Hepatocyte (in vitro differentiated cells): ENCODE measurements at regions not wholly inside any gene's neighbourhood (a gene's known extent, or its start where the extent isn't known, plus 50 kb on each side); places are given as distances from the start of the nearest gene placed in this dataset.

Experiments used
- DNase-seq: peaks from one replicate; pipeline ENCODE4 v3.0.0-alpha.2; 2016; ENCODE audit warnings: low spot score
- H2AFZ ChIP-seq: fragments of 200-600 bp; sonication (generic); 2 replicates; pipeline ENCODE4 v1.6.0; 2016; ENCODE audit warnings: antibody characterized with exemption, mild to moderate bottlenecking
- H3K27ac ChIP-seq: fragments of 200-600 bp; sonication (generic); 2 replicates; pipeline ENCODE4 v1.5.1; 2016; ENCODE audit warnings: mild to moderate bottlenecking
- H3K27me3 ChIP-seq: fragments of 200-600 bp; sonication (generic); 2 replicates; pipeline ENCODE4 v1.6.1; 2016
- H3K36me3 ChIP-seq: fragments of 200-600 bp; sonication (generic); replicated peaks from 2 replicates; pipeline ENCODE4 v1.5.1; 2016; ENCODE audit warnings: low read depth; ENCODE audit not compliant: insufficient read depth
- H3K4me1 ChIP-seq: fragments of 200-600 bp; sonication (generic); 2 replicates; pipeline ENCODE4 v1.5.1; 2016; ENCODE audit warnings: mild to moderate bottlenecking, moderate library complexity; ENCODE audit not compliant: insufficient read depth
- H3K4me2 ChIP-seq: fragments of 200-600 bp; sonication (generic); 2 replicates; pipeline ENCODE4 v1.6.0; 2016
- H3K4me3 ChIP-seq: fragments of 200-600 bp; sonication (generic); 2 replicates; pipeline ENCODE4 v1.5.1; 2016; ENCODE audit warnings: mild to moderate bottlenecking
- H3K79me2 ChIP-seq: fragments of 200-600 bp; sonication (generic); 2 replicates; pipeline ENCODE4 v1.6.0; 2017; ENCODE audit warnings: mild to moderate bottlenecking
- H3K9me2 ChIP-seq: fragments of 200-600 bp; sonication (generic); replicated peaks from 2 replicates; pipeline ENCODE4 v1.6.0; 2017; ENCODE audit warnings: mild to moderate bottlenecking; ENCODE audit not compliant: insufficient read depth
- H3K9me3 ChIP-seq: fragments of 200-600 bp; sonication (generic); 2 replicates; pipeline ENCODE4 v1.5.1; 2016; ENCODE audit warnings: low read depth, mild to moderate bottlenecking
- H4K20me1 ChIP-seq: fragments of 200-600 bp; sonication (generic); 2 replicates; pipeline ENCODE4 v1.6.0; 2016; ENCODE audit warnings: mild to moderate bottlenecking; ENCODE audit not compliant: insufficient read depth, poor library complexity, severe bottlenecking
- CTCF ChIP-seq: fragments of 200-600 bp; sonication (generic); IDR thresholded peaks from 2 replicates; pipeline ENCODE4 v1.5.1; 2016; ENCODE audit warnings: antibody characterized with exemption, mild to moderate bottlenecking; ENCODE audit not compliant: poor library complexity
- EZH2 ChIP-seq: fragments of 200-600 bp; sonication (generic); IDR thresholded peaks from 2 replicates; pipeline ENCODE4 v1.6.1; 2016; ENCODE audit warnings: antibody characterized with exemption, mild to moderate bottlenecking, borderline replicate concordance
- EZH2phosphoT487 ChIP-seq: fragments of 200-600 bp; sonication (generic); IDR thresholded peaks from one replicate; pipeline ENCODE4 v1.6.1; 2018; ENCODE audit warnings: antibody characterized with exemption, mild to moderate bottlenecking, low read depth, moderate library complexity; ENCODE audit not compliant: unreplicated experiment, severe bottlenecking
- WGBS: methylation state at CpG from one replicate; pipeline ENCODE4 v1.1.6; 2016; ENCODE audit warnings: low lambda C conversion rate; ENCODE audit errors: missing lambda C conversion rate; 5-methylcytosine and 5-hydroxymethylcytosine counted together

DNA sequence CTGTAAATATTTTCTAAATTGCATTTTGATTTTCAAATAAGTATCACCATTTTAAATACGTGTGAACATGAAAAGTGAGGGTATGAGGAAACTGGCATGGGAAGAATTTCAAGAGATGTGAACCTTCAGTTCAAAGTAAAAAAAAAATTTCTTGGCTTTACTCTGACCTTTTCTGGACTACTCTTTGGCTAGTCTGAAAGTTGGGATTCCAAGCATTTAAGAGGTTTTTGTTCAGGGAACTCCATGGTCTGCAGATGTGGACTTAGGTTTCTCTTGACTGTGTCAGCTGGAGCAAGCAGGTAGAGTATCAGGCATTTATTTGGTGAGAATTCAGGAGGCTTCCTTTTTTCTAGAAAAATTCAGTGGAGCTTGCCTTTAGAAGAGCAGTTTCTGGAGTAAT is 311.6 kb downstream of the LRIG3 start:
- Histone ChIP-seq H3K4me2 (no peak overlapping the region), H4K20me1 (no peaks in the 10 kb centered on the region), H3K9me2 (no peaks in the 10 kb centered on the region), H3K36me3 (no peaks in the 10 kb centered on the region), H3K9me3 (no peaks in the 10 kb centered on the region), H2AFZ (no peak overlapping the region), H3K27me3 (no peaks in the 10 kb centered on the region), H3K4me3 (no peak overlapping the region), H3K4me1 (no peaks in the 10 kb centered on the region), H3K27ac (no peak overlapping the region), H3K79me2 (no peaks in the 10 kb centered on the region)
- no peak for DNase-seq
- 76% methylated on average over 1 of the region's 1 CpG for WGBS
- no peak for TF ChIP-seq EZH2
- TF ChIP-seq EZH2phosphoT487, result no peak
- TF ChIP-seq CTCF, result no peak

DNA sequence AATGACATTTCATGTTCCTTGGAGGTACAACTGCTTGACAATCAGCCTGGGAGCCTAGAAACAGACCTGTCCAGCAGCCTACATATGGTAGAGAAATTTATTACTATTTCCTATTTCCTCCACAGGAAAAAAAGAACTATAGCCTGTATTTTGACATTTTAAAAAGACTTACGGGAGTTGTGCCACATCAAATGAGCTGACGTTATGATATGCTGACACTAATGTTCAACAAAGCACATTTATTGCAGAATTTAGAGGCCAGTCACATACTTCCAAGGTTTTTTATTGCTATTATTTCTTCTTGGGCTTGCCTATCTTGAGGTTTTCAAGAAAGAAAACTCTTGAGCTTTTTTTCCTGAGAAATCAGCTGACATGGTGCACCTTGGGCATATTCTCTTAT is 305.3 kb downstream of the LRIG3 start:
- Histone ChIP-seq H3K4me2 (no peak overlapping the region), H3K4me1 (no peaks in the 10 kb centered on the region), H3K27me3 (no peaks in the 10 kb centered on the region), H3K9me3 (no peaks in the 10 kb centered on the region), H3K79me2 (no peaks in the 10 kb centered on the region), H4K20me1 (no peaks in the 10 kb centered on the region), H2AFZ (no peak overlapping the region), H3K4me3 (no peak overlapping the region), H3K36me3 (no peaks in the 10 kb centered on the region), H3K27ac (no peak overlapping the region), H3K9me2 (no peaks in the 10 kb centered on the region)
- TF ChIP-seq EZH2, result no peak
- no peak for TF ChIP-seq EZH2phosphoT487
- TF ChIP-seq CTCF, result no peak
- no peak for DNase-seq
- WGBS, result 64% methylated on average over 2 of the region's 2 CpGs

DNA sequence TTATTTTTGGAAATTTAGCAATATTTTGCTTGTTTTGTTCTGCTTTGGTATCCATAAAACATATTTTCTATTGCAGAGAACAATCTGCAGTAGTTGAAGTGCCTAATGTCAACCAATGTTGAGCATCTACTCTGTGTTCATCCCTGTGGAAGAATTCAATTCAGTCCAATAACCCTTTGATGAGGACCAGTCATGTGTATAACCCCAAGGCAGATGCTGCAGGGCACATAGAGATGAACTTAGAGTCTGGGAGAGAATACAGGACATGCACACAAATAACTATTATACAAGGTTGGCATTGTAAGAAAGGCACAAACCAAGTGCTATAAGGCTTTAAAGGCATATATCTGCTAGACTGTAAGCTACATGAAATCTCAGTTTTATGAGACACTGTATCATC is 304.7 kb downstream of the LRIG3 start:
- no peak for DNase-seq
- no peaks in the 10 kb centered on the region for H3K79me2 ChIP-seq
- no peaks in the 10 kb centered on the region for H3K4me1 ChIP-seq
- no peaks in the 10 kb centered on the region for H3K27me3 ChIP-seq
- TF ChIP-seq EZH2phosphoT487 (no peak), CTCF (no peak), EZH2 (no peak)
- no peaks in the 10 kb centered on the region for H3K9me3 ChIP-seq
- H3K36me3 ChIP-seq, result no peaks in the 10 kb centered on the region
- no peak overlapping the region for H3K4me2 ChIP-seq
- H2AFZ ChIP-seq, result no peak overlapping the region
- no peaks in the 10 kb centered on the region for H4K20me1 ChIP-seq
- H3K4me3 ChIP-seq, result no peak overlapping the region
- no peaks in the 10 kb centered on the region for H3K9me2 ChIP-seq
- H3K27ac ChIP-seq, result no peak overlapping the region

- H3K27me3 ChIP-seq, result no peaks in the 10 kb centered on the region
- no peak overlapping the region for H3K4me2 ChIP-seq
- DNase-seq, result no peak
- no peaks in the 10 kb centered on the region for H3K79me2 ChIP-seq
- H3K9me2 ChIP-seq, result no peaks in the 10 kb centered on the region
- no peak overlapping the region for H2AFZ ChIP-seq
- no peak overlapping the region for H3K27ac ChIP-seq
- TF ChIP-seq EZH2 (no peak), EZH2phosphoT487 (no peak), CTCF (no peak)
- 92% methylated on average over 1 of the region's 1 CpG for WGBS
- no peaks in the 10 kb centered on the region for H3K4me1 ChIP-seq
- no peaks in the 10 kb centered on the region for H3K36me3 ChIP-seq
- no peaks in the 10 kb centered on the region for H4K20me1 ChIP-seq
- no peaks in the 10 kb centered on the region for H3K9me3 ChIP-seq
- H3K4me3 ChIP-seq, result no peak overlapping the region
Measured at GRCh38 chr12:58616618-58617017, 303.7 kb downstream of the LRIG3 start.
